Activated CD4-positive, alpha-beta memory T cell treated with anti-CD3 and anti-CD28 coated beads for 36 hours (primary cell): ENCODE measurements at regions not wholly inside any gene's neighbourhood (a gene's known extent, or its start where the extent isn't known, plus 50 kb on each side); places are given as distances from the start of the nearest gene placed in this dataset.

Source experiments
- CTCF ChIA-PET: fragments of 350-600 bp; sonication (Branson Sonifier 250); formaldehyde crosslinking; loops from one replicate; lab custom pipeline; 2021; ENCODE audit warnings: antibody characterized with exemption, inconsistent platforms; lab: Charles Lee
- POLR2A ChIA-PET: fragments of 350-600 bp; sonication (Branson Sonifier 250); formaldehyde crosslinking; loops from one replicate; lab custom pipeline; 2021; ENCODE audit warnings: antibody characterized with exemption; lab: Charles Lee
- DNase-seq: peaks from one replicate; pipeline ENCODE4 v3.0.0-alpha.2; 2020
- H3K27ac Mint-ChIP-seq: one replicate; pipeline ENCODE4 v1.8.0; 2021; ENCODE audit warnings: mixed read lengths
- H3K27me3 Mint-ChIP-seq: one replicate; pipeline ENCODE4 v1.8.0; 2021; ENCODE audit warnings: mixed read lengths
- H3K36me3 Mint-ChIP-seq: one replicate; pipeline ENCODE4 v1.8.0; 2021; ENCODE audit warnings: mixed read lengths
- H3K4me1 Mint-ChIP-seq: one replicate; pipeline ENCODE4 v1.8.0; 2021; ENCODE audit warnings: low read depth, mixed read lengths
- H3K4me3 Mint-ChIP-seq: one replicate; pipeline ENCODE4 v1.8.0; 2021; ENCODE audit warnings: mild to moderate bottlenecking, mixed read lengths
- H3K9me3 Mint-ChIP-seq: one replicate; pipeline ENCODE4 v1.8.0; 2021; ENCODE audit warnings: mixed read lengths
- intact Hi-C: fragments of 100-400 bp; cut with micrococcal nuclease; formaldehyde crosslinking; loops from one replicate; pipeline ENCODE4 v1.15.1; 2023

- Mint-ChIP-seq H3K27ac (no peak overlapping the region), H3K4me1 (peaks cover 4% of the 10 kb centered on the region), H3K36me3 (no peaks in the 10 kb centered on the region), H3K27me3 (peaks cover 3% of the 10 kb centered on the region), H3K4me3 (no peak overlapping the region), H3K9me3 (no peaks in the 10 kb centered on the region)
- intact Hi-C loops = no loop called here
- DNase-seq = no peak
- ChIA-PET POLR2A (no interaction called here), CTCF (no interaction called here)
These were observed 315.5 kb upstream of the AZI2 start for GRCh38 chr3:28664123-28664522.

GRCh38 chr3:28667646-28668621 lies 319.3 kb upstream of the AZI2 start:
- Mint-ChIP-seq H3K9me3 (no peaks in the 10 kb centered on the region), H3K4me1 (peaks cover 4% of the 10 kb centered on the region), H3K4me3 (no peak overlapping the region), H3K36me3 (no peaks in the 10 kb centered on the region), H3K27me3 (peaks cover 5% of the 10 kb centered on the region), H3K27ac (no peak overlapping the region)
- DNase-seq = peak; percentile 64
- ChIA-PET POLR2A (interaction anchor here (0.6 to 1.1 kb wide), 2 partner anchors 173 to 1019 kb away, joined by 3 read pairs; no protein-coding TSS in a partner anchor), CTCF (interaction anchor here (0.6 to 2.0 kb wide), 17 partner anchors 9 to 1531 kb away, joined by 3 to 9 read pairs (median 3); no protein-coding TSS in a partner anchor)
- intact Hi-C loops = loop anchor here (1.0 kb wide), 1 partner anchor 173 kb away; no protein-coding TSS in a partner anchor

- Mint-ChIP-seq H3K4me3 (no peak overlapping the region), H3K4me1 (peaks cover 4% of the 10 kb centered on the region)
These were observed 321.2 kb upstream of the AZI2 start for GRCh38 chr3:28669870-28670269.

GRCh38 chr3:28672406-28672805 lies 323.8 kb upstream of the AZI2 start:
- intact Hi-C loops = no loop called here
- POLR2A ChIA-PET = no interaction called here
- Mint-ChIP-seq H3K4me1 (peaks cover 4% of the 10 kb centered on the region), H3K27me3 (peaks cover 2% of the 10 kb centered on the region), H3K36me3 (no peaks in the 10 kb centered on the region), H3K27ac (no peak overlapping the region), H3K4me3 (no peak overlapping the region), H3K9me3 (no peaks in the 10 kb centered on the region)
- CTCF ChIA-PET = no interaction called here
- DNase-seq = no peak

More at GRCh38 chr3:28669870-28670269, 321.2 kb upstream of the AZI2 start:
- Mint-ChIP-seq H3K27me3 (peaks cover 5% of the 10 kb centered on the region), H3K27ac (no peak overlapping the region), H3K9me3 (no peaks in the 10 kb centered on the region), H3K36me3 (no peaks in the 10 kb centered on the region)
- intact Hi-C loops = no loop called here
- CTCF ChIA-PET = interaction anchor here (0.8 kb wide), 1 partner anchor 8 kb away, joined by 4 read pairs; no protein-coding TSS in a partner anchor
- POLR2A ChIA-PET = no interaction called here
- DNase-seq = no peak

GRCh38 chr3:28673446-28673845 lies 324.8 kb upstream of the AZI2 start:
- DNase-seq = no peak
- intact Hi-C loops = no loop called here
- Mint-ChIP-seq H3K4me3 (no peak overlapping the region), H3K36me3 (no peaks in the 10 kb centered on the region), H3K27me3 (peaks cover 2% of the 10 kb centered on the region), H3K27ac (no peak overlapping the region), H3K9me3 (no peaks in the 10 kb centered on the region), H3K4me1 (no peaks in the 10 kb centered on the region)
- CTCF ChIA-PET = no interaction called here
- POLR2A ChIA-PET = no interaction called here

- no peaks in the 10 kb centered on the region for H3K36me3 Mint-ChIP-seq
- no peak for DNase-seq
- CTCF ChIA-PET = no interaction called here
- no peak overlapping the region for H3K27ac Mint-ChIP-seq
- peaks cover 2% of the 10 kb centered on the region for H3K27me3 Mint-ChIP-seq
- H3K4me3 Mint-ChIP-seq = no peak overlapping the region
- POLR2A ChIA-PET = no interaction called here
- no peaks in the 10 kb centered on the region for H3K4me1 Mint-ChIP-seq
- no peaks in the 10 kb centered on the region for H3K9me3 Mint-ChIP-seq
- intact Hi-C loops = no loop called here
These were observed 325.6 kb upstream of the AZI2 start for GRCh38 chr3:28674212-28674611.

GRCh38 chr3:28677581-28677980 lies 329.0 kb upstream of the AZI2 start:
- H3K4me3 Mint-ChIP-seq = no peak overlapping the region
- intact Hi-C loops = no loop called here
- no peaks in the 10 kb centered on the region for H3K27me3 Mint-ChIP-seq
- H3K36me3 Mint-ChIP-seq = no peaks in the 10 kb centered on the region
- POLR2A ChIA-PET = no interaction called here
- DNase-seq = no peak
- H3K9me3 Mint-ChIP-seq = no peaks in the 10 kb centered on the region
- CTCF ChIA-PET = interaction anchor here (1.0 kb wide), 1 partner anchor 10 kb away, joined by 3 read pairs; no protein-coding TSS in a partner anchor
- no peak overlapping the region for H3K27ac Mint-ChIP-seq
- no peaks in the 10 kb centered on the region for H3K4me1 Mint-ChIP-seq

GRCh38 chr3:28678086-28678485 lies 329.5 kb upstream of the AZI2 start:
- Mint-ChIP-seq H3K36me3 (no peaks in the 10 kb centered on the region), H3K4me1 (no peaks in the 10 kb centered on the region), H3K9me3 (no peaks in the 10 kb centered on the region), H3K4me3 (no peak overlapping the region), H3K27me3 (no peaks in the 10 kb centered on the region), H3K27ac (no peak overlapping the region)
- intact Hi-C loops = no loop called here
- ChIA-PET CTCF (no interaction called here), POLR2A (no interaction called here)
- no peak for DNase-seq

GRCh38 chr3:28680050-28680449 lies 331.4 kb upstream of the AZI2 start:
- Mint-ChIP-seq H3K27ac (no peak overlapping the region), H3K4me3 (no peak overlapping the region), H3K4me1 (no peaks in the 10 kb centered on the region), H3K9me3 (no peaks in the 10 kb centered on the region), H3K36me3 (no peaks in the 10 kb centered on the region), H3K27me3 (no peaks in the 10 kb centered on the region)
- no peak for DNase-seq
- POLR2A ChIA-PET = no interaction called here
- intact Hi-C loops = no loop called here
- CTCF ChIA-PET = no interaction called here

- DNase-seq = no peak
- ChIA-PET POLR2A (no interaction called here), CTCF (no interaction called here)
- H3K27ac Mint-ChIP-seq = no peak overlapping the region
- no peaks in the 10 kb centered on the region for H3K9me3 Mint-ChIP-seq
- H3K4me3 Mint-ChIP-seq = no peak overlapping the region
- H3K4me1 Mint-ChIP-seq = no peaks in the 10 kb centered on the region
- H3K27me3 Mint-ChIP-seq = no peaks in the 10 kb centered on the region
- H3K36me3 Mint-ChIP-seq = no peaks in the 10 kb centered on the region
- intact Hi-C loops = no loop called here
These were observed 333.5 kb upstream of the AZI2 start for GRCh38 chr3:28682121-28682520.

GRCh38 chr3:28690176-28690575 lies 341.6 kb upstream of the AZI2 start:
- no peak for DNase-seq
- no peaks in the 10 kb centered on the region for H3K4me1 Mint-ChIP-seq
- H3K27ac Mint-ChIP-seq = no peak overlapping the region
- peaks cover 2% of the 10 kb centered on the region for H3K9me3 Mint-ChIP-seq
- no peaks in the 10 kb centered on the region for H3K27me3 Mint-ChIP-seq
- intact Hi-C loops = no loop called here
- ChIA-PET CTCF (no interaction called here), POLR2A (no interaction called here)
- no peaks in the 10 kb centered on the region for H3K36me3 Mint-ChIP-seq
- no peak overlapping the region for H3K4me3 Mint-ChIP-seq

- H3K36me3 Mint-ChIP-seq = no peaks in the 10 kb centered on the region
- H3K4me3 Mint-ChIP-seq = no peak overlapping the region
- no peak for DNase-seq
- no peaks in the 10 kb centered on the region for H3K27me3 Mint-ChIP-seq
- no peak overlapping the region for H3K27ac Mint-ChIP-seq
- POLR2A ChIA-PET = no interaction called here
- intact Hi-C loops = no loop called here
- no peaks in the 10 kb centered on the region for H3K9me3 Mint-ChIP-seq
- H3K4me1 Mint-ChIP-seq = no peaks in the 10 kb centered on the region
- CTCF ChIA-PET = interaction anchor here (0.6 kb wide), 1 partner anchor 14 kb away, joined by 3 read pairs; no protein-coding TSS in a partner anchor
These were observed 350.1 kb upstream of the AZI2 start for GRCh38 chr3:28698706-28699105.
